ENCODE measurements at regions not wholly inside any gene's neighbourhood (a gene's known extent, or its start where the extent isn't known, plus 50 kb on each side); places are given as distances from the start of the nearest gene placed in this dataset.

DNA sequence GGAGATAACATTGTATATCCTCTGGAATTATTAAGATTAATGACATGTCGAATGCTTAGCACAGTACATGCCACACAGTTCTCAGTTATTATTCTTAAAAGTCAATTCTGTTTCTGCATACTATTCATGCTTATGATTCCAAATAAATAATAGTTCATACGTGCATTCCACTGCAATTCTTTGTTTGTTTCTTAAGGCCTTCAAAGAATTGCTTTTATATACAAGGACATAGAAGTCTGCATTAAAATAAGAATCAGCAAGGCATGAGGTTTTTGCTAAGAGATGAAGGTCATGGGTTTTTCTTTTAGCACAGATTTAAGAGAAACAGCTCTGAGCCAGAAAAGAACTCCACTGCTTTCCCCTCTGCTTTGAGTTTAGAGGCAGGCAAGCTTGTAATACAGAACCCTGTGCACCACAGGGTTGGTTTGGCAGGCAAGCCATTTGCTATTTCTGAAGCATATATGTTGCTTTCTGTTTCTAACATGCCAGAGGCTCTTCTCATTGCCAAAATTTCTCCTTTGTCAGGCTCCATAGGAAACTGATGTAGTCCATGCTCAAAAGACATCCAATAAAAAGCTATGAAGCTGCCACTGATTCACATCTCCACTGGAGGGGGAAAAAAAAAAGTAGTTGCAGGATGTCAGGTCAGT lies 420.6 kb upstream of the TYRP1 start:
- Histone ChIP-seq H3K9me3 (ENCODE audit: control insufficient read depth in 2 of 3, insufficient read depth in 1 of 3, low read length in 3 of 3) (no peaks in the 10 kb centered on the region), H3K4me3 (ENCODE audit: low read length in 3 of 3) (no peak overlapping the region), H3K4me1 (ENCODE audit: control insufficient read depth in 2 of 3, insufficient read depth in 2 of 3, low read depth in 1 of 3, low read length in 3 of 3) (no peaks in the 10 kb centered on the region), H3K27me3 (ENCODE audit: control insufficient read depth, insufficient read depth, low read length) (no peaks in the 10 kb centered on the region), H3K27ac (ENCODE audit: low read depth in 2 of 2, low read length in 2 of 2) (no peak overlapping the region), H3K36me3 (ENCODE audit: control insufficient read depth in 2 of 3, insufficient read depth in 3 of 3, low read length in 3 of 3) (no peaks in the 10 kb centered on the region), H3K9ac (ENCODE audit: low read length in 3 of 3) (no peak overlapping the region)
- DNase-seq (peak in 2 of 5 donors; percentile 16 to 35), FAIRE-seq (no peak)
- intact Hi-C loops (cut with DNase I), result no loop called here
- TF ChIP-seq, protein P1, sequence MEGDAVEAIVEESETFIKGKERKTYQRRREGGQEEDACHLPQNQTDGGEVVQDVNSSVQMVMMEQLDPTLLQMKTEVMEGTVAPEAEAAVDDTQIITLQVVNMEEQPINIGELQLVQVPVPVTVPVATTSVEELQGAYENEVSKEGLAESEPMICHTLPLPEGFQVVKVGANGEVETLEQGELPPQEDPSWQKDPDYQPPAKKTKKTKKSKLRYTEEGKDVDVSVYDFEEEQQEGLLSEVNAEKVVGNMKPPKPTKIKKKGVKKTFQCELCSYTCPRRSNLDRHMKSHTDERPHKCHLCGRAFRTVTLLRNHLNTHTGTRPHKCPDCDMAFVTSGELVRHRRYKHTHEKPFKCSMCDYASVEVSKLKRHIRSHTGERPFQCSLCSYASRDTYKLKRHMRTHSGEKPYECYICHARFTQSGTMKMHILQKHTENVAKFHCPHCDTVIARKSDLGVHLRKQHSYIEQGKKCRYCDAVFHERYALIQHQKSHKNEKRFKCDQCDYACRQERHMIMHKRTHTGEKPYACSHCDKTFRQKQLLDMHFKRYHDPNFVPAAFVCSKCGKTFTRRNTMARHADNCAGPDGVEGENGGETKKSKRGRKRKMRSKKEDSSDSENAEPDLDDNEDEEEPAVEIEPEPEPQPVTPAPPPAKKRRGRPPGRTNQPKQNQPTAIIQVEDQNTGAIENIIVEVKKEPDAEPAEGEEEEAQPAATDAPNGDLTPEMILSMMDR (IDR thresholded peaks at IDR 0.05; ENCODE audit: borderline replicate concordance, extremely low read depth, insufficient read depth), result no peak

GRCh38 chr9:12274577-12274976 lies 418.6 kb upstream of the TYRP1 start:
- H3K9me3 ChIP-seq (ENCODE audit: control insufficient read depth in 2 of 3, insufficient read depth in 1 of 3, low read length in 3 of 3), result no peaks in the 10 kb centered on the region
- no peak overlapping the region for H3K4me3 ChIP-seq (ENCODE audit: low read length in 3 of 3)
- intact Hi-C loops (cut with DNase I), result no loop called here
- no peak for DNase-seq
- no peak for FAIRE-seq
- H3K4me1 ChIP-seq (ENCODE audit: control insufficient read depth in 2 of 3, insufficient read depth in 2 of 3, low read depth in 1 of 3, low read length in 3 of 3), result no peaks in the 10 kb centered on the region
- H3K9ac ChIP-seq (ENCODE audit: low read length in 3 of 3), result no peak overlapping the region
- no peaks in the 10 kb centered on the region for H3K27me3 ChIP-seq (ENCODE audit: control insufficient read depth, insufficient read depth, low read length)
- no peak overlapping the region for H3K27ac ChIP-seq (ENCODE audit: low read depth in 2 of 2, low read length in 2 of 2)
- TF ChIP-seq, protein P1 (IDR thresholded peaks at IDR 0.05; ENCODE audit: borderline replicate concordance, extremely low read depth, insufficient read depth), result no peak
- no peaks in the 10 kb centered on the region for H3K36me3 ChIP-seq (ENCODE audit: control insufficient read depth in 2 of 3, insufficient read depth in 3 of 3, low read length in 3 of 3)

DNA sequence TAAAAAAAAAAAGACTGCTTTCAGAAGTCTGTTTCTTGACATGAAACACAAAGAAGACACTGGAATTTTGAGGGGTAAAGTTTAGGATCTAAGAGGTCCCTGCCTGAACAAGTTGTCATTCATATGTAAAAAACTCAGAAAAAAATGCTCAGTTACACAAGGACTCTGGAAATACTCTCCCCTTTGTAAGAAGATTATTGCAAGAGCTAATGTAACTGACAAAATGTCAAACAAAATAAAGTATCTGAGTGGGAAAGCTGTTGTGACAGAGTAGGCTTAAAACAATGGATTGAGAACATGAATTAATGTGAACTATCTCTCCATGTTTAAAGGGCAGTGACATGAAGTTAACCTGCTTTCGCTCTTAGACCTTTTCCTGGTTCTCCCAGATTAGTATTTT lies 416.7 kb upstream of the TYRP1 start:
- TF ChIP-seq, protein P1 (IDR thresholded peaks at IDR 0.05; ENCODE audit: borderline replicate concordance, extremely low read depth, insufficient read depth), result no peak
- Histone ChIP-seq H3K4me3 (ENCODE audit: low read length in 3 of 3) (no peak overlapping the region), H3K9ac (ENCODE audit: low read length in 3 of 3) (no peak overlapping the region), H3K4me1 (ENCODE audit: control insufficient read depth in 2 of 3, insufficient read depth in 2 of 3, low read depth in 1 of 3, low read length in 3 of 3) (no peaks in the 10 kb centered on the region), H3K36me3 (ENCODE audit: control insufficient read depth in 2 of 3, insufficient read depth in 3 of 3, low read length in 3 of 3) (no peaks in the 10 kb centered on the region), H3K27ac (ENCODE audit: low read depth in 2 of 2, low read length in 2 of 2) (no peak overlapping the region), H3K27me3 (ENCODE audit: control insufficient read depth, insufficient read depth, low read length) (no peaks in the 10 kb centered on the region), H3K9me3 (ENCODE audit: control insufficient read depth in 2 of 3, insufficient read depth in 1 of 3, low read length in 3 of 3) (peaks cover 0 to 2% (median 0%) of the 10 kb centered on the region in 3 donors)
- intact Hi-C loops (cut with DNase I), result no loop called here
- no peak for FAIRE-seq
- DNase-seq, result no peak

DNA sequence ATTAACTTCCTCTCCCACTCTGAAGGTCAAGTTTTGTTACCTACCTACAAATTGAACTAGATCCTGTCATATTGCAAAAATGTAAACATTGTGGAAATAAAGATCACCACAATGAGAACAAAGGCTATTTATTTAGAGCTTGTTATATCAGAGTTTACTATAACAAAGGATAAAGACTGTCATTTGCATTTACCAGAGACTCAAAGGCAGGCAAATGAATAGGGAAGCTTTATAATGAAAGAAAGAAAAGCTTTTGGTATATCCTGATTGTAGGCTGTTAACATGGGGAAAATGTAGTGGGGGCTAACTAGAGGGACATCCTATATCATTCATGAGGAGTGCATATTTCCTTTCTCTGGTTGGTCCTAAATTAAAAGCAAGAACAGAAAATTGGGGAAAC lies 403.5 kb upstream of the TYRP1 start:
- no peaks in the 10 kb centered on the region for H3K36me3 ChIP-seq (ENCODE audit: control insufficient read depth in 2 of 3, insufficient read depth in 3 of 3, low read length in 3 of 3)
- intact Hi-C loops (cut with DNase I), result no loop called here
- no peak overlapping the region for H3K27ac ChIP-seq (ENCODE audit: low read depth in 2 of 2, low read length in 2 of 2)
- no peak overlapping the region for H3K4me3 ChIP-seq (ENCODE audit: low read length in 3 of 3)
- no peak overlapping the region for H3K9ac ChIP-seq (ENCODE audit: low read length in 3 of 3)
- DNase-seq, result no peak
- no peaks in the 10 kb centered on the region for H3K27me3 ChIP-seq (ENCODE audit: control insufficient read depth, insufficient read depth, low read length)
- no peaks in the 10 kb centered on the region for H3K9me3 ChIP-seq (ENCODE audit: control insufficient read depth in 2 of 3, insufficient read depth in 1 of 3, low read length in 3 of 3)
- no peak for FAIRE-seq
- TF ChIP-seq, protein P1 (IDR thresholded peaks at IDR 0.05; ENCODE audit: borderline replicate concordance, extremely low read depth, insufficient read depth), result no peak
- no peaks in the 10 kb centered on the region for H3K4me1 ChIP-seq (ENCODE audit: control insufficient read depth in 2 of 3, insufficient read depth in 2 of 3, low read depth in 1 of 3, low read length in 3 of 3)

Data from kidney (tissue), 13 donors.